Activated naive CD4-positive, alpha-beta T cell treated with anti-CD3 and anti-CD28 coated beads, Interleukin-2, amount 10 ng/mL, durations not matched to agents 7 days and 5 days (primary cell): ENCODE measurements at regions not wholly inside any gene's neighbourhood (a gene's known extent, or its start where the extent isn't known, plus 50 kb on each side); places are given as distances from the start of the nearest gene placed in this dataset.

Source experiments
- CTCF ChIA-PET: fragments of 350-600 bp; sonication (Branson Sonifier 250); formaldehyde crosslinking; loops from one replicate; lab custom pipeline; 2021; ENCODE audit warnings: antibody characterized with exemption; lab: Charles Lee
- DNase-seq: peaks from one replicate; pipeline ENCODE4 v3.0.0-alpha.2; 2020
- H3K27ac Mint-ChIP-seq: one replicate; pipeline ENCODE4 v1.8.0; 2021; ENCODE audit warnings: mild to moderate bottlenecking, moderate library complexity, mixed read lengths
- H3K27me3 Mint-ChIP-seq: one replicate; pipeline ENCODE4 v1.8.0; 2021; ENCODE audit warnings: mild to moderate bottlenecking, mixed read lengths
- H3K36me3 Mint-ChIP-seq: one replicate; pipeline ENCODE4 v1.8.0; 2021; ENCODE audit warnings: mixed read lengths
- H3K4me1 Mint-ChIP-seq: one replicate; pipeline ENCODE4 v1.8.0; 2021; ENCODE audit warnings: mixed read lengths
- H3K4me3 Mint-ChIP-seq: one replicate; pipeline ENCODE4 v1.8.0; 2021; ENCODE audit warnings: mild to moderate bottlenecking, moderate library complexity, mixed read lengths
- H3K9me3 Mint-ChIP-seq: one replicate; pipeline ENCODE4 v1.8.0; 2021; ENCODE audit warnings: mixed read lengths

- DNase-seq: no peak
- peaks cover 13% of the 10 kb centered on the region for H3K9me3 Mint-ChIP-seq
- H3K27me3 Mint-ChIP-seq: no peaks in the 10 kb centered on the region
- CTCF ChIA-PET: no interaction called here
- H3K4me1 Mint-ChIP-seq: no peaks in the 10 kb centered on the region
- H3K27ac Mint-ChIP-seq: no peak overlapping the region
- no peak overlapping the region for H3K4me3 Mint-ChIP-seq
- H3K36me3 Mint-ChIP-seq: no peaks in the 10 kb centered on the region
These were observed 1717.9 kb downstream of the EFNA5 start for GRCh38 chr5:105952875-105953274.

- H3K4me1 Mint-ChIP-seq: no peaks in the 10 kb centered on the region
- H3K4me3 Mint-ChIP-seq: no peak overlapping the region
- no peaks in the 10 kb centered on the region for H3K36me3 Mint-ChIP-seq
- DNase-seq: no peak
- no peak overlapping the region for H3K27ac Mint-ChIP-seq
- no peaks in the 10 kb centered on the region for H3K27me3 Mint-ChIP-seq
- CTCF ChIA-PET: no interaction called here
- peaks cover 8% of the 10 kb centered on the region for H3K9me3 Mint-ChIP-seq
These were observed 1723.3 kb downstream of the EFNA5 start for GRCh38 chr5:105947461-105947860.

GRCh38 chr5:105945203-105945972 is 1725.3 kb downstream of the EFNA5 start:
- Mint-ChIP-seq H3K4me3 (no peak overlapping the region), H3K27ac (no peak overlapping the region), H3K4me1 (no peaks in the 10 kb centered on the region), H3K27me3 (no peaks in the 10 kb centered on the region), H3K36me3 (no peaks in the 10 kb centered on the region), H3K9me3 (peaks cover 9% of the 10 kb centered on the region)
- CTCF ChIA-PET: no interaction called here
- DNase-seq: no peak

GRCh38 chr5:105940181-105940580 is 1730.6 kb downstream of the EFNA5 start:
- Mint-ChIP-seq H3K4me3 (no peak overlapping the region), H3K36me3 (no peaks in the 10 kb centered on the region), H3K9me3 (peaks cover 11% of the 10 kb centered on the region), H3K27ac (no peak overlapping the region), H3K27me3 (no peaks in the 10 kb centered on the region), H3K4me1 (no peaks in the 10 kb centered on the region)
- CTCF ChIA-PET: no interaction called here
- DNase-seq: no peak

GRCh38 chr5:105934171-105934570 is 1736.6 kb downstream of the EFNA5 start:
- Mint-ChIP-seq H3K27ac (no peak overlapping the region), H3K4me3 (no peak overlapping the region), H3K36me3 (no peaks in the 10 kb centered on the region), H3K27me3 (no peaks in the 10 kb centered on the region), H3K4me1 (no peaks in the 10 kb centered on the region), H3K9me3 (peaks cover 17% of the 10 kb centered on the region)
- no peak for DNase-seq
- CTCF ChIA-PET: no interaction called here

GRCh38 chr5:105931881-105932421 is 1738.8 kb downstream of the EFNA5 start:
- H3K9me3 Mint-ChIP-seq: peaks cover 8% of the 10 kb centered on the region
- no peak for DNase-seq
- H3K27ac Mint-ChIP-seq: no peak overlapping the region
- no peaks in the 10 kb centered on the region for H3K36me3 Mint-ChIP-seq
- no peaks in the 10 kb centered on the region for H3K4me1 Mint-ChIP-seq
- H3K4me3 Mint-ChIP-seq: no peak overlapping the region
- no peaks in the 10 kb centered on the region for H3K27me3 Mint-ChIP-seq
- CTCF ChIA-PET: no interaction called here

- Mint-ChIP-seq H3K36me3 (no peaks in the 10 kb centered on the region), H3K4me1 (no peaks in the 10 kb centered on the region), H3K27me3 (no peaks in the 10 kb centered on the region), H3K9me3 (peaks cover 7% of the 10 kb centered on the region), H3K4me3 (no peak overlapping the region), H3K27ac (no peak overlapping the region)
- no peak for DNase-seq
- CTCF ChIA-PET: no interaction called here
These were observed 1740.9 kb downstream of the EFNA5 start for GRCh38 chr5:105929858-105930257.

- Mint-ChIP-seq H3K27ac (no peak overlapping the region), H3K4me3 (no peak overlapping the region), H3K36me3 (no peaks in the 10 kb centered on the region), H3K27me3 (no peaks in the 10 kb centered on the region), H3K4me1 (no peaks in the 10 kb centered on the region), H3K9me3 (no peaks in the 10 kb centered on the region)
- no peak for DNase-seq
- CTCF ChIA-PET: no interaction called here
These were observed 1746.4 kb downstream of the EFNA5 start for GRCh38 chr5:105924366-105924765.

- Mint-ChIP-seq H3K27me3 (no peaks in the 10 kb centered on the region), H3K4me1 (no peaks in the 10 kb centered on the region), H3K9me3 (no peaks in the 10 kb centered on the region), H3K4me3 (no peak overlapping the region), H3K27ac (no peak overlapping the region), H3K36me3 (no peaks in the 10 kb centered on the region)
- CTCF ChIA-PET: no interaction called here
- no peak for DNase-seq
These were observed 1748.2 kb downstream of the EFNA5 start for GRCh38 chr5:105922574-105922973.

- Mint-ChIP-seq H3K36me3 (no peaks in the 10 kb centered on the region), H3K27ac (no peak overlapping the region), H3K9me3 (no peaks in the 10 kb centered on the region), H3K4me1 (no peaks in the 10 kb centered on the region), H3K4me3 (no peak overlapping the region), H3K27me3 (no peaks in the 10 kb centered on the region)
- CTCF ChIA-PET: no interaction called here
- no peak for DNase-seq
These were observed 1748.7 kb downstream of the EFNA5 start for GRCh38 chr5:105922080-105922479.

GRCh38 chr5:105917189-105917588 is 1753.5 kb downstream of the EFNA5 start:
- DNase-seq: no peak
- Mint-ChIP-seq H3K27me3 (no peaks in the 10 kb centered on the region), H3K4me1 (no peaks in the 10 kb centered on the region), H3K4me3 (no peak overlapping the region), H3K36me3 (no peaks in the 10 kb centered on the region), H3K9me3 (no peaks in the 10 kb centered on the region), H3K27ac (no peak overlapping the region)
- CTCF ChIA-PET: no interaction called here

GRCh38 chr5:105907016-105907415 is 1763.7 kb downstream of the EFNA5 start:
- Mint-ChIP-seq H3K27me3 (no peaks in the 10 kb centered on the region), H3K9me3 (peaks cover 1% of the 10 kb centered on the region), H3K27ac (no peak overlapping the region), H3K36me3 (no peaks in the 10 kb centered on the region), H3K4me1 (no peaks in the 10 kb centered on the region), H3K4me3 (no peak overlapping the region)
- no peak for DNase-seq
- CTCF ChIA-PET: no interaction called here

GRCh38 chr5:105905392-105905791 is 1765.3 kb downstream of the EFNA5 start:
- no peaks in the 10 kb centered on the region for H3K27me3 Mint-ChIP-seq
- CTCF ChIA-PET: no interaction called here
- no peak for DNase-seq
- H3K4me1 Mint-ChIP-seq: no peaks in the 10 kb centered on the region
- H3K27ac Mint-ChIP-seq: no peak overlapping the region
- H3K9me3 Mint-ChIP-seq: peaks cover 5% of the 10 kb centered on the region
- H3K36me3 Mint-ChIP-seq: no peaks in the 10 kb centered on the region
- no peak overlapping the region for H3K4me3 Mint-ChIP-seq

- Mint-ChIP-seq H3K4me3 (no peak overlapping the region), H3K4me1 (no peaks in the 10 kb centered on the region), H3K9me3 (peaks cover 7% of the 10 kb centered on the region), H3K27me3 (no peaks in the 10 kb centered on the region), H3K36me3 (no peaks in the 10 kb centered on the region), H3K27ac (no peak overlapping the region)
- DNase-seq: no peak
- CTCF ChIA-PET: no interaction called here
These were observed 1767.7 kb downstream of the EFNA5 start for GRCh38 chr5:105903069-105903468.

- no peaks in the 10 kb centered on the region for H3K27me3 Mint-ChIP-seq
- CTCF ChIA-PET: no interaction called here
- DNase-seq: no peak
- H3K4me3 Mint-ChIP-seq: no peak overlapping the region
- H3K4me1 Mint-ChIP-seq: no peaks in the 10 kb centered on the region
- H3K9me3 Mint-ChIP-seq: peaks cover 7% of the 10 kb centered on the region
- H3K36me3 Mint-ChIP-seq: no peaks in the 10 kb centered on the region
- no peak overlapping the region for H3K27ac Mint-ChIP-seq
These were observed 1771.0 kb downstream of the EFNA5 start for GRCh38 chr5:105899726-105900125.
